Thymus (tissue), 11 donors: ENCODE measurements at regions not wholly inside any gene's neighbourhood (a gene's known extent, or its start where the extent isn't known, plus 50 kb on each side); places are given as distances from the start of the nearest gene placed in this dataset.
A peak's percentile ranks its signal among the peaks of the same experiment; 100 is the strongest.

Source experiments
- DNase-seq, 9 donors: peaks; one replicate each; pipeline ENCODE4 v3.0.0-alpha.2; 2013; ENCODE audit warnings: low spot score in 9 of 9, low read depth in 6 of 9, missing footprints in 1 of 9
- H3K27ac ChIP-seq, 2 donors: one replicate each; pipeline ENCODE4 v1.5.1; 2013; ENCODE audit warnings: control low read depth in 1 of 2, low read depth in 1 of 2, low read length in 1 of 2, mild to moderate bottlenecking in 1 of 2, moderate library complexity in 1 of 2
- H3K27me3 ChIP-seq, 2 donors: one replicate each; pipeline ENCODE4 v1.5.1; 2013; ENCODE audit warnings: low read length in 1 of 2; ENCODE audit not compliant: control insufficient read depth in 2 of 2, insufficient read depth in 1 of 2
- H3K36me3 ChIP-seq, 2 donors: one replicate each; pipeline ENCODE4 v1.5.1; 2013; ENCODE audit warnings: low read length in 1 of 2, mild to moderate bottlenecking in 1 of 2, moderate library complexity in 1 of 2; ENCODE audit not compliant: control insufficient read depth in 2 of 2, insufficient read depth in 2 of 2
- H3K4me1 ChIP-seq, 2 donors: one replicate each; pipeline ENCODE4 v1.5.1; 2013; ENCODE audit warnings: low read length in 2 of 2; ENCODE audit not compliant: control insufficient read depth in 2 of 2, insufficient read depth in 2 of 2
- H3K4me3 ChIP-seq, 2 donors: one replicate each; pipeline ENCODE4 v1.5.1; 2013; ENCODE audit warnings: low read length in 2 of 2, control low read depth in 1 of 2, mild to moderate bottlenecking in 1 of 2
- H3K9me3 ChIP-seq, 2 donors: one replicate each; pipeline ENCODE4 v1.5.1; 2013; ENCODE audit warnings: low read length in 1 of 2, mild to moderate bottlenecking in 1 of 2; ENCODE audit not compliant: control insufficient read depth in 2 of 2, insufficient read depth in 1 of 2
- WGBS: extraction: QIAGEN DNeasy Blood & Tissue Kit; methylation state at CpG from one replicate; pipeline ENCODE4 v1.1.7; 2013; 5-methylcytosine and 5-hydroxymethylcytosine counted together
- donor health status: healthy.

GRCh38 chr5:68776381-68776780, 317.4 kb upstream of the SLC30A5 start:
- no peaks in the 10 kb centered on the region for H3K27me3 ChIP-seq
- no peak for DNase-seq
- no peaks in the 10 kb centered on the region for H3K9me3 ChIP-seq
- 98% methylated on average over 3 of the region's 3 CpGs for WGBS
- no peaks in the 10 kb centered on the region for H3K4me1 ChIP-seq
- H3K36me3 ChIP-seq, result no peaks in the 10 kb centered on the region
- H3K4me3 ChIP-seq, result no peak overlapping the region
- no peak overlapping the region for H3K27ac ChIP-seq

GRCh38 chr5:68777135-68777534, 316.7 kb upstream of the SLC30A5 start:
- no peak overlapping the region for H3K4me3 ChIP-seq
- 88% methylated on average over 2 of the region's 2 CpGs for WGBS
- H3K9me3 ChIP-seq, result no peaks in the 10 kb centered on the region
- no peaks in the 10 kb centered on the region for H3K27me3 ChIP-seq
- H3K36me3 ChIP-seq, result no peaks in the 10 kb centered on the region
- DNase-seq, result no peak
- no peaks in the 10 kb centered on the region for H3K4me1 ChIP-seq
- no peak overlapping the region for H3K27ac ChIP-seq

- no peaks in the 10 kb centered on the region for H3K27me3 ChIP-seq
- no peak overlapping the region for H3K4me3 ChIP-seq
- H3K36me3 ChIP-seq, result no peaks in the 10 kb centered on the region
- DNase-seq, result no peak
- no peaks in the 10 kb centered on the region for H3K4me1 ChIP-seq
- H3K9me3 ChIP-seq, result no peaks in the 10 kb centered on the region
- H3K27ac ChIP-seq, result no peak overlapping the region
Measured at GRCh38 chr5:68778484-68778883, 315.3 kb upstream of the SLC30A5 start.

- no peak for DNase-seq
- no peaks in the 10 kb centered on the region for H3K4me1 ChIP-seq
- WGBS, result 96% methylated on average over 1 of the region's 1 CpG
- H3K36me3 ChIP-seq, result no peaks in the 10 kb centered on the region
- no peak overlapping the region for H3K27ac ChIP-seq
- H3K9me3 ChIP-seq, result no peaks in the 10 kb centered on the region
- no peak overlapping the region for H3K4me3 ChIP-seq
- H3K27me3 ChIP-seq, result no peaks in the 10 kb centered on the region
Measured at GRCh38 chr5:68780299-68780955, 313.4 kb upstream of the SLC30A5 start.

DNA sequence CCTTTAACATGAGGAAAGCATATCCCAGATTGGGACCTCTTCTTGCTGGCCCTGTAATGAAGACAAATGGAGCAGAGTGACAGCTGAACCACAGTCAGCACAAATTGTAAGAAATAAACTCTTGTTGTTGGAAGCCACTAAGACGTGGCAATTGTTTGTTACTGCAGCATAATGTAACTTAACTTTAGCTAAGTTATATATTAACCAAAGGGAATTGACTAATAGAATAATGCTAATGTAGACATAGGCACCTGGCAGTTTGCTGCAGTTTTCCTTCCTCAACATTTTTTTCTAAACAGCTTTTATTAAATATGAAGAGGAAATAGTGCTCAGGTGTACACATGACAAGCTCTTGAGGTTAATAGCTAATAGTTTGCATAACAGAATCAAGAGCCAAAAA, 300.7 kb upstream of the SLC30A5 start:
- no peak for DNase-seq
- Histone ChIP-seq H3K9me3 (no peaks in the 10 kb centered on the region), H3K27ac (no peak overlapping the region), H3K4me1 (peaks cover 0 to 3% of the 10 kb centered on the region in 2 donors), H3K36me3 (no peaks in the 10 kb centered on the region), H3K4me3 (no peak overlapping the region), H3K27me3 (no peaks in the 10 kb centered on the region)
- 96% methylated on average over 1 of the region's 1 CpG for WGBS

DNA sequence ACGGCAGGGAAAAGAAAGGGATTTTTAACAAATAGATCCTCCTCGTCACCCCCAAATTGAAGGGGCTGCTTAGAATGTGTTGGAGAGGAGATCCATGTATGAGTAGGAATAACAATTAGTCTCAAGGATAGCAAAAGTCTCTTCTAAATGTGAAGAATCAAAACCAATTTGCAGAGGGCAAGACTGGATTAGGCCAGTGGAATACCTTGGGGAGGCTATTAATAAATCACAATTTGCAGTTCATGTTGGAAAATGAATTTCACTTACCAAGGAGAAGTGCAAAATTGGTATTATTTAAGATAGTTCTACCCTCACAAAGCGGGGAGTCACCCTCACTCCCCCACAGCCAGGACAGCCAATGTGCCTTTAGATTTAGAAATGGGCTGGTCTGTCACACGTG, 299.8 kb upstream of the SLC30A5 start:
- Histone ChIP-seq H3K36me3 (no peaks in the 10 kb centered on the region), H3K4me1 (peaks cover 0 to 3% of the 10 kb centered on the region in 2 donors), H3K27me3 (no peaks in the 10 kb centered on the region), H3K27ac (no peak overlapping the region), H3K4me3 (no peak overlapping the region), H3K9me3 (no peaks in the 10 kb centered on the region)
- DNase-seq, result no peak
- 95% methylated on average over 4 of the region's 4 CpGs for WGBS

DNA sequence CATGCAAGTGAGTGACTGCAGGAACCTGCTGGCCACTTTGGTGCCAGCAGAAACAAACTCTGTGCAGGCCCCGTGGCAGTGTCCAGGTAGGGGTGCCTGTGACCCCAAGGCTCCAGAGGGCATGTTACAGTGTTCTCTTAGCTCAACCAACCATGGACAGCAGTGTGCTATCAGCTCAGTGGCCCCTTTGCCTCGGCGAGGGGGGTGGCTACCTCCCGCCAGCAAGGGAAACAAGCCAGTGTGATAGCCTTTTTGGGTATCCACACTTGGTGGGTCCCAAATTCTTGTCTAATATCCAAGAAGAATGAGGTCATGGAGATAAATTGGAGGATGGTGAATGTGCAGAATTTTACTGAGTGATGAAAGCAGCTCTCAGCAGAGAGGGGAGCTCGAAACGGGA, 298.6 kb upstream of the SLC30A5 start:
- no peaks in the 10 kb centered on the region for H3K27me3 ChIP-seq
- H3K4me3 ChIP-seq, result no peak overlapping the region
- peaks cover 0 to 3% of the 10 kb centered on the region in 2 donors for H3K4me1 ChIP-seq
- 82% methylated on average over 6 of the region's 6 CpGs for WGBS
- no peaks in the 10 kb centered on the region for H3K9me3 ChIP-seq
- H3K27ac ChIP-seq, result peak overlapping the region in 1 of 2 donors; percentile 22
- no peaks in the 10 kb centered on the region for H3K36me3 ChIP-seq
- DNase-seq, result no peak

DNA sequence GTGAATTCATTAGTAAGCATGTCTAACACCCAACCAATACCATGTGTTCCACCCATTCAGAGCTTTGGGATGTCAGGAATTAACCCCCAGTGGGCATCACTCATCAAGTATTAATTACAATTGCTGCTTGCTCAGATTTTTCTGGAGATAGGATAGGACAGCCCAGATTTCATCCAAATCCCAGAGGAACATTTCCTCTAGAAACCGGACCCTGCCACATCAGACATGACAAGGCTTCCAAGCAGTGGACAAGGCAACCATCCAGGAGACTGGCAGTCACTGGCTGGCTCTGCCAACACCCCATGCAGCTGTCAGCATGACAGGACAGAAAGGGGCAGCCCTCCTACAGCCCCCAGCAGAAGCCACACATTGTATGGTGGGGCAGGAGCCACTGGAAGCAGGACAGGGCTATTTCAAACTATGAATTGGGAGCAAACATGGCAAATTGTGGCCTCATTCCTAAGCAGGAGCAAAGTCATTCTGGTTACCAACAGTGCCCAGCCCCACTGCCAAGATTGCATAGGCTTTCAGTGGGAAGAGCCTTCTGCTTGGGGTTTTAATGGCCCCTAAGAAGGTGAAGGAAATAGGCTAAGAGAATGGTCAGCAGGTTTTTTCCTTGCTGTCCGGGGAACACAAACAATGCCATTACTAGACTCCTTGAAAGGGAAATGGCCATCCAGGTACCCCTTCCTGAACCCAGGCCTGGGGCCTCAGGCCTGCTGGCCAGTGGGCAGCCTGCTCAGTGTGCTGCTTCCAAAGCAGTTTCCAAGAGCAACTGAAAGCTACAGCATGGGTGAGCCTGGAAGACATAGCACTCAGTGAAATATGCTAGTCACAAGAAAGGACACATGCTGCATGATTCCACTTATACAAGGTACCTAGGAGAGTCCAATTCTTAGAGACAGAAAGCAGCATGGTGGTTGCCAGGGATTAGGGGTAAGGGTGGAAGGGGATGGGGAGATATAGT, 294.7 kb upstream of the SLC30A5 start:
- no peak overlapping the region for H3K4me3 ChIP-seq
- 95% methylated on average over 2 of the region's 2 CpGs for WGBS
- peaks cover 0 to 3% of the 10 kb centered on the region in 2 donors for H3K4me1 ChIP-seq
- H3K9me3 ChIP-seq, result no peaks in the 10 kb centered on the region
- no peaks in the 10 kb centered on the region for H3K27me3 ChIP-seq
- no peak for DNase-seq
- H3K36me3 ChIP-seq, result no peaks in the 10 kb centered on the region
- no peak overlapping the region for H3K27ac ChIP-seq

DNA sequence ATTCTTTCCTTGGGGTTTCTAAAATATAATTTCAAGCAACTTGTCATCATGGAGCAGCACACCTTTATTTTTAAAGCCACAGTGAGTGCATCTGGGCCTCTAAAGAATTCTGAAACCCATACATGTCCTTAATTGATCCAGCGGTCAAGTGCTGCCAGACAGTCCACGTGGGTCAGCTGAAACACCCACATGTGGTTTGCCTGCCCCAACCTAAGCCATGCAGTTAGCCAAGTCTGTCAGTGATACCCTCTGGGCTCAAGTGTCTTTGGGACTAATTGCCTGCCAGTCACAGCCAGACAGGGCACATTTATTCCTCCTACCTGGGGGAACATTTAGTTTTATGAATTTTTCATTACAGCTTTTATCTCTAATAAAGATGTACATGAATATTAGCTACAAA, 291.4 kb upstream of the SLC30A5 start:
- Histone ChIP-seq H3K9me3 (no peaks in the 10 kb centered on the region), H3K4me3 (no peak overlapping the region), H3K4me1 (no peaks in the 10 kb centered on the region), H3K27me3 (no peaks in the 10 kb centered on the region), H3K36me3 (no peaks in the 10 kb centered on the region), H3K27ac (no peak overlapping the region)
- DNase-seq, result no peak
- 90% methylated on average over 2 of the region's 2 CpGs for WGBS
